ENCODE measurements at regions not wholly inside any gene's neighbourhood (a gene's known extent, or its start where the extent isn't known, plus 50 kb on each side); places are given as distances from the start of the nearest gene placed in this dataset.

- TF ChIP-seq, protein P1, sequence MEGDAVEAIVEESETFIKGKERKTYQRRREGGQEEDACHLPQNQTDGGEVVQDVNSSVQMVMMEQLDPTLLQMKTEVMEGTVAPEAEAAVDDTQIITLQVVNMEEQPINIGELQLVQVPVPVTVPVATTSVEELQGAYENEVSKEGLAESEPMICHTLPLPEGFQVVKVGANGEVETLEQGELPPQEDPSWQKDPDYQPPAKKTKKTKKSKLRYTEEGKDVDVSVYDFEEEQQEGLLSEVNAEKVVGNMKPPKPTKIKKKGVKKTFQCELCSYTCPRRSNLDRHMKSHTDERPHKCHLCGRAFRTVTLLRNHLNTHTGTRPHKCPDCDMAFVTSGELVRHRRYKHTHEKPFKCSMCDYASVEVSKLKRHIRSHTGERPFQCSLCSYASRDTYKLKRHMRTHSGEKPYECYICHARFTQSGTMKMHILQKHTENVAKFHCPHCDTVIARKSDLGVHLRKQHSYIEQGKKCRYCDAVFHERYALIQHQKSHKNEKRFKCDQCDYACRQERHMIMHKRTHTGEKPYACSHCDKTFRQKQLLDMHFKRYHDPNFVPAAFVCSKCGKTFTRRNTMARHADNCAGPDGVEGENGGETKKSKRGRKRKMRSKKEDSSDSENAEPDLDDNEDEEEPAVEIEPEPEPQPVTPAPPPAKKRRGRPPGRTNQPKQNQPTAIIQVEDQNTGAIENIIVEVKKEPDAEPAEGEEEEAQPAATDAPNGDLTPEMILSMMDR (conservative IDR thresholded peaks at IDR 0.05; ENCODE audit: low read depth, low read length): no peak
- H3K4me3 ChIP-seq (ENCODE audit: low read length): no peak overlapping the region
- DNase-seq (ENCODE audit: low read depth): no peak
Observed at GRCh38 chr7:113483657-113484056, 365.3 kb upstream of the SMIM30 start.

DNA sequence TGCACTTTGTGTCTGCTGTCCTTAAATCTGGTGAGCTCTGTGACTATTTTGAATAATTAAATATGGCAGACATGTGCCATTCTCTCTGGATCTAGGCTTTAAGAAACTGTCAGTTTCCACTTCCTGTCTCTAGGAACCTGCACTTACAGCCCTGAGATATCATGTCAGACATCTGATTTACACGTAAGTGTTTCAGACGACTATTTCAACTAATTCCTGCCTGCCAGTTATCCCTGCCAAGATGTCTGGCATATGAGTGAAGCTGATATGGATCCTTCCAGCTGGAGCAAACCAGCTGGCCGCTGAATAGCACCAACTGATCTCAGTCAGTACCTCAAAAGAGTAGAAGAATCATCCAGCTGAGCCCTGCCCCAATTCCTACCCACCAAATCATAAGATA is 362.2 kb upstream of the SMIM30 start:
- no peak overlapping the region for H3K4me3 ChIP-seq (ENCODE audit: low read length)
- DNase-seq (ENCODE audit: low read depth): no peak
- TF ChIP-seq, protein P1 (conservative IDR thresholded peaks at IDR 0.05; ENCODE audit: low read depth, low read length): no peak

GRCh38 chr7:113464096-113464855 is 345.9 kb upstream of the SMIM30 start:
- TF ChIP-seq, protein P1 (conservative IDR thresholded peaks at IDR 0.05; ENCODE audit: low read depth, low read length): no peak
- no peak overlapping the region for H3K4me3 ChIP-seq (ENCODE audit: low read length)
- no peak for DNase-seq (ENCODE audit: low read depth)

GRCh38 chr7:113460067-113460466 is 341.7 kb upstream of the SMIM30 start:
- no peak for DNase-seq (ENCODE audit: low read depth)
- H3K4me3 ChIP-seq (ENCODE audit: low read length): no peak overlapping the region
- TF ChIP-seq, protein P1 (conservative IDR thresholded peaks at IDR 0.05; ENCODE audit: low read depth, low read length): no peak

- DNase-seq (ENCODE audit: low read depth): no peak
- no peak overlapping the region for H3K4me3 ChIP-seq (ENCODE audit: low read length)
- TF ChIP-seq, protein P1 (conservative IDR thresholded peaks at IDR 0.05; ENCODE audit: low read depth, low read length): no peak
Observed at GRCh38 chr7:113456533-113456932, 338.2 kb upstream of the SMIM30 start.

GRCh38 chr7:113454597-113455169 is 336.3 kb upstream of the SMIM30 start:
- TF ChIP-seq, protein P1 (conservative IDR thresholded peaks at IDR 0.05; ENCODE audit: low read depth, low read length): no peak
- no peak for DNase-seq (ENCODE audit: low read depth)
- no peak overlapping the region for H3K4me3 ChIP-seq (ENCODE audit: low read length)

DNA sequence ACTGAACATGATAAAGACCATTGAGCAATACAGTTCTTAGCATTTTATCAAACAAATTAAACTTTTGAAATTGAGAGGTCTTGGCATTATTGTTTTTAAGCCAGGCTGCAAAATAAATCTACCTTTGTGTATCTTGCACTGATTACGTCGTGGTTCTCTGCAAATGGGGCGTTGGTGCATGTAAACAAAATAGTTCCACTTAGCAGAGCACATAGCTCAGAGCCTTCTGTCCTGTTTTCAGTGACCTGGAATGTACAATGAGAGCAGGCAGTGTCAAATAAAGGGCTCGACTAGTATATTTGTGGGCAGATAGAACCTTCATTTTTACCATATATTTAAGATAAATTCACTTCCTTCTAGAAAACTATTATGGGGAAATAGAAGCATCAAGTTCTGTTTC is 333.9 kb upstream of the SMIM30 start:
- H3K4me3 ChIP-seq (ENCODE audit: low read length): no peak overlapping the region
- DNase-seq (ENCODE audit: low read depth): no peak
- TF ChIP-seq, protein P1 (conservative IDR thresholded peaks at IDR 0.05; ENCODE audit: low read depth, low read length): no peak
